ENCODE measurements at regions not wholly inside any gene's neighbourhood (a gene's known extent, or its start where the extent isn't known, plus 50 kb on each side); places are given as distances from the start of the nearest gene placed in this dataset.

DNA sequence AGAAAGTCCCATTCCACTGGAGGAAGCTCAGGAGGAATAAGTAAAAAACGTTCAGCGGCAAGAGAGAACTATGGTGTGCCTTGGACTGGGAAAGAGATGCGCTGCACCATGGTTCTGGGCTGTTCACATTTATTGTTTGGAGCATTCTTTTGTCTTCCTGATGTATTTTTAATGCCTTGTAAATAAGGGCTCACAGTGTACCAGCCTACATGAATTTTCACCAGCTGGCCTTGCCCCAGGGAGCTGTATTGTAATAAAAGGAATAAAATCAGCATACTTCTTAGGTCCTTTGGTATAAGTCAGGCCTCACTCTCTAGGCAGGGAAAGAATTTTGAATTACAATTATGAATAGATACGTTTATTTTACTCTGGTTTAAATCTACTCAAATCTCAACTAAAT lies 1249.6 kb downstream of the CNTNAP5 start (continued):
- TF ChIP-seq, protein P1, sequence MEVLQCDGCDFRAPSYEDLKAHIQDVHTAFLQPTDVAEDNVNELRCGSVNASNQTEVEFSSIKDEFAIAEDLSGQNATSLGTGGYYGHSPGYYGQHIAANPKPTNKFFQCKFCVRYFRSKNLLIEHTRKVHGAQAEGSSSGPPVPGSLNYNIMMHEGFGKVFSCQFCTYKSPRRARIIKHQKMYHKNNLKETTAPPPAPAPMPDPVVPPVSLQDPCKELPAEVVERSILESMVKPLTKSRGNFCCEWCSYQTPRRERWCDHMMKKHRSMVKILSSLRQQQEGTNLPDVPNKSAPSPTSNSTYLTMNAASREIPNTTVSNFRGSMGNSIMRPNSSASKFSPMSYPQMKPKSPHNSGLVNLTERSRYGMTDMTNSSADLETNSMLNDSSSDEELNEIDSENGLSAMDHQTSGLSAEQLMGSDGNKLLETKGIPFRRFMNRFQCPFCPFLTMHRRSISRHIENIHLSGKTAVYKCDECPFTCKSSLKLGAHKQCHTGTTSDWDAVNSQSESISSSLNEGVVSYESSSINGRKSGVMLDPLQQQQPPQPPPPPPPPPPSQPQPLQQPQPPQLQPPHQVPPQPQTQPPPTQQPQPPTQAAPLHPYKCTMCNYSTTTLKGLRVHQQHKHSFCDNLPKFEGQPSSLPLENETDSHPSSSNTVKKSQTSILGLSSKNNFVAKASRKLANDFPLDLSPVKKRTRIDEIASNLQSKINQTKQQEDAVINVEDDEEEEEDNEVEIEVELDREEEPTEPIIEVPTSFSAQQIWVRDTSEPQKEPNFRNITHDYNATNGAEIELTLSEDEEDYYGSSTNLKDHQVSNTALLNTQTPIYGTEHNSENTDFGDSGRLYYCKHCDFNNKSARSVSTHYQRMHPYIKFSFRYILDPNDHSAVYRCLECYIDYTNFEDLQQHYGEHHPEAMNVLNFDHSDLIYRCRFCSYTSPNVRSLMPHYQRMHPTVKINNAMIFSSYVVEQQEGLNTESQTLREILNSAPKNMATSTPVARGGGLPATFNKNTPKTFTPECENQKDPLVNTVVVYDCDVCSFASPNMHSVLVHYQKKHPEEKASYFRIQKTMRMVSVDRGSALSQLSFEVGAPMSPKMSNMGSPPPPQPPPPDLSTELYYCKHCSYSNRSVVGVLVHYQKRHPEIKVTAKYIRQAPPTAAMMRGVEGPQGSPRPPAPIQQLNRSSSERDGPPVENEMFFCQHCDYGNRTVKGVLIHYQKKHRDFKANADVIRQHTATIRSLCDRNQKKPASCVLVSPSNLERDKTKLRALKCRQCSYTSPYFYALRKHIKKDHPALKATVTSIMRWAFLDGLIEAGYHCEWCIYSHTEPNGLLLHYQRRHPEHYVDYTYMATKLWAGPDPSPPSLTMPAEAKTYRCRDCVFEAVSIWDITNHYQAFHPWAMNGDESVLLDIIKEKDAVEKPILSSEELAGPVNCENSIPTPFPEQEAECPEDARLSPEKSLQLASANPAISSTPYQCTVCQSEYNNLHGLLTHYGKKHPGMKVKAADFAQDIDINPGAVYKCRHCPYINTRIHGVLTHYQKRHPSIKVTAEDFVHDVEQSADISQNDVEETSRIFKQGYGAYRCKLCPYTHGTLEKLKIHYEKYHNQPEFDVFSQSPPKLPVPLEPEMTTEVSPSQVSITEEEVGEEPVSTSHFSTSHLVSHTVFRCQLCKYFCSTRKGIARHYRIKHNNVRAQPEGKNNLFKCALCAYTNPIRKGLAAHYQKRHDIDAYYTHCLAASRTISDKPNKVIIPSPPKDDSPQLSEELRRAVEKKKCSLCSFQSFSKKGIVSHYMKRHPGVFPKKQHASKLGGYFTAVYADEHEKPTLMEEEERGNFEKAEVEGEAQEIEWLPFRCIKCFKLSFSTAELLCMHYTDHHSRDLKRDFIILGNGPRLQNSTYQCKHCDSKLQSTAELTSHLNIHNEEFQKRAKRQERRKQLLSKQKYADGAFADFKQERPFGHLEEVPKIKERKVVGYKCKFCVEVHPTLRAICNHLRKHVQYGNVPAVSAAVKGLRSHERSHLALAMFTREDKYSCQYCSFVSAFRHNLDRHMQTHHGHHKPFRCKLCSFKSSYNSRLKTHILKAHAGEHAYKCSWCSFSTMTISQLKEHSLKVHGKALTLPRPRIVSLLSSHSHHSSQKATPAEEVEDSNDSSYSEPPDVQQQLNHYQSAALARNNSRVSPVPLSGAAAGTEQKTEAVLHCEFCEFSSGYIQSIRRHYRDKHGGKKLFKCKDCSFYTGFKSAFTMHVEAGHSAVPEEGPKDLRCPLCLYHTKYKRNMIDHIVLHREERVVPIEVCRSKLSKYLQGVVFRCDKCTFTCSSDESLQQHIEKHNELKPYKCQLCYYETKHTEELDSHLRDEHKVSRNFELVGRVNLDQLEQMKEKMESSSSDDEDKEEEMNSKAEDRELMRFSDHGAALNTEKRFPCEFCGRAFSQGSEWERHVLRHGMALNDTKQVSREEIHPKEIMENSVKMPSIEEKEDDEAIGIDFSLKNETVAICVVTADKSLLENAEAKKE (CRISPR knock-in tag; IDR thresholded peaks at IDR 0.05), result no peak
- TF ChIP-seq NANOG (IDR thresholded peaks at IDR 0.05; ENCODE audit: borderline replicate concordance) (no peak), EZH2phosphoT487 (IDR thresholded peaks at IDR 0.05; ENCODE audit: unreplicated experiment) (no peak), ZNF331 (CRISPR knock-in tag; IDR thresholded peaks at IDR 0.05; ENCODE audit: low read depth) (no peak), STAT1 (IDR thresholded peaks at IDR 0.05; ENCODE audit: unreplicated experiment) (no peak), JUNB (IDR thresholded peaks at IDR 0.05; ENCODE audit: unreplicated experiment) (no peak)

DNA sequence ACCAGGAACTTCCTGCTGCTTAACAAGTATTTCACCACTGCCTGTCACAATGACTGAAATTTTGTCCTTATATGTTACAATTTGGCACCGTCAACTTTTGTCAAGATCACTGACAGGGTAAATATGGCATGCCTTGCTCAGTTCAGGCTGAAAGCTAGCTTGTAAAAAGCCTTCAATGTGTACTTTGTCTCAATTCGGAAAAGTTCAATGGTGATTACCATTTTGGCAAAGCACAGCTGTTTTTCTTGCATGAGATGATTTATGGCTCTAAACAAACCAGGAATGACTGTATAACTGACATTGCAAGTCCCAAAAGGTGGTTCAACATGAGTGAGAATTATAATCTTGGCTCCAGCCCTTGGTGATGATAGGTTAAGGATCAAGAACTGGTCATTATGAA lies 1255.2 kb downstream of the CNTNAP5 start:
- no peak overlapping the region for H3K4me3 Mint-ChIP-seq
- TF ChIP-seq, protein P2, sequence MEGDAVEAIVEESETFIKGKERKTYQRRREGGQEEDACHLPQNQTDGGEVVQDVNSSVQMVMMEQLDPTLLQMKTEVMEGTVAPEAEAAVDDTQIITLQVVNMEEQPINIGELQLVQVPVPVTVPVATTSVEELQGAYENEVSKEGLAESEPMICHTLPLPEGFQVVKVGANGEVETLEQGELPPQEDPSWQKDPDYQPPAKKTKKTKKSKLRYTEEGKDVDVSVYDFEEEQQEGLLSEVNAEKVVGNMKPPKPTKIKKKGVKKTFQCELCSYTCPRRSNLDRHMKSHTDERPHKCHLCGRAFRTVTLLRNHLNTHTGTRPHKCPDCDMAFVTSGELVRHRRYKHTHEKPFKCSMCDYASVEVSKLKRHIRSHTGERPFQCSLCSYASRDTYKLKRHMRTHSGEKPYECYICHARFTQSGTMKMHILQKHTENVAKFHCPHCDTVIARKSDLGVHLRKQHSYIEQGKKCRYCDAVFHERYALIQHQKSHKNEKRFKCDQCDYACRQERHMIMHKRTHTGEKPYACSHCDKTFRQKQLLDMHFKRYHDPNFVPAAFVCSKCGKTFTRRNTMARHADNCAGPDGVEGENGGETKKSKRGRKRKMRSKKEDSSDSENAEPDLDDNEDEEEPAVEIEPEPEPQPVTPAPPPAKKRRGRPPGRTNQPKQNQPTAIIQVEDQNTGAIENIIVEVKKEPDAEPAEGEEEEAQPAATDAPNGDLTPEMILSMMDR (conservative IDR thresholded peaks at IDR 0.05; ENCODE audit: low read depth in 2 of 2), result no peak
- no peak for TF ChIP-seq EZH2 (IDR thresholded peaks at IDR 0.05; ENCODE audit: low read depth, unreplicated experiment)
- TF ChIP-seq, protein P3, sequence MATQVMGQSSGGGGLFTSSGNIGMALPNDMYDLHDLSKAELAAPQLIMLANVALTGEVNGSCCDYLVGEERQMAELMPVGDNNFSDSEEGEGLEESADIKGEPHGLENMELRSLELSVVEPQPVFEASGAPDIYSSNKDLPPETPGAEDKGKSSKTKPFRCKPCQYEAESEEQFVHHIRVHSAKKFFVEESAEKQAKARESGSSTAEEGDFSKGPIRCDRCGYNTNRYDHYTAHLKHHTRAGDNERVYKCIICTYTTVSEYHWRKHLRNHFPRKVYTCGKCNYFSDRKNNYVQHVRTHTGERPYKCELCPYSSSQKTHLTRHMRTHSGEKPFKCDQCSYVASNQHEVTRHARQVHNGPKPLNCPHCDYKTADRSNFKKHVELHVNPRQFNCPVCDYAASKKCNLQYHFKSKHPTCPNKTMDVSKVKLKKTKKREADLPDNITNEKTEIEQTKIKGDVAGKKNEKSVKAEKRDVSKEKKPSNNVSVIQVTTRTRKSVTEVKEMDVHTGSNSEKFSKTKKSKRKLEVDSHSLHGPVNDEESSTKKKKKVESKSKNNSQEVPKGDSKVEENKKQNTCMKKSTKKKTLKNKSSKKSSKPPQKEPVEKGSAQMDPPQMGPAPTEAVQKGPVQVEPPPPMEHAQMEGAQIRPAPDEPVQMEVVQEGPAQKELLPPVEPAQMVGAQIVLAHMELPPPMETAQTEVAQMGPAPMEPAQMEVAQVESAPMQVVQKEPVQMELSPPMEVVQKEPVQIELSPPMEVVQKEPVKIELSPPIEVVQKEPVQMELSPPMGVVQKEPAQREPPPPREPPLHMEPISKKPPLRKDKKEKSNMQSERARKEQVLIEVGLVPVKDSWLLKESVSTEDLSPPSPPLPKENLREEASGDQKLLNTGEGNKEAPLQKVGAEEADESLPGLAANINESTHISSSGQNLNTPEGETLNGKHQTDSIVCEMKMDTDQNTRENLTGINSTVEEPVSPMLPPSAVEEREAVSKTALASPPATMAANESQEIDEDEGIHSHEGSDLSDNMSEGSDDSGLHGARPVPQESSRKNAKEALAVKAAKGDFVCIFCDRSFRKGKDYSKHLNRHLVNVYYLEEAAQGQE (IDR thresholded peaks at IDR 0.05; ENCODE audit: unreplicated experiment), result no peak
- TF ChIP-seq ZNF114 (CRISPR knock-in tag; IDR thresholded peaks at IDR 0.05), result no peak
- TF ChIP-seq, protein P4, sequence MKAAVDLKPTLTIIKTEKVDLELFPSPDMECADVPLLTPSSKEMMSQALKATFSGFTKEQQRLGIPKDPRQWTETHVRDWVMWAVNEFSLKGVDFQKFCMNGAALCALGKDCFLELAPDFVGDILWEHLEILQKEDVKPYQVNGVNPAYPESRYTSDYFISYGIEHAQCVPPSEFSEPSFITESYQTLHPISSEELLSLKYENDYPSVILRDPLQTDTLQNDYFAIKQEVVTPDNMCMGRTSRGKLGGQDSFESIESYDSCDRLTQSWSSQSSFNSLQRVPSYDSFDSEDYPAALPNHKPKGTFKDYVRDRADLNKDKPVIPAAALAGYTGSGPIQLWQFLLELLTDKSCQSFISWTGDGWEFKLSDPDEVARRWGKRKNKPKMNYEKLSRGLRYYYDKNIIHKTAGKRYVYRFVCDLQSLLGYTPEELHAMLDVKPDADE (IDR thresholded peaks at IDR 0.05), result no peak
- no peak for TF ChIP-seq STAT1 (IDR thresholded peaks at IDR 0.05; ENCODE audit: unreplicated experiment)
- TF ChIP-seq NANOG (IDR thresholded peaks at IDR 0.05; ENCODE audit: borderline replicate concordance), result no peak

More for the DNA sequence above, 1255.2 kb downstream of the CNTNAP5 start:
- no peak overlapping the region for H3K27ac Mint-ChIP-seq
- H3K27me3 Mint-ChIP-seq (ENCODE audit: insufficient read depth, low read depth, poor library complexity), result no peaks in the 10 kb centered on the region
- DNase-seq (ENCODE audit: low spot score) (no peak), ATAC-seq (no peak)
- no peaks in the 10 kb centered on the region for H3K36me3 ChIP-seq (ENCODE audit: insufficient read depth)
- no peaks in the 10 kb centered on the region for H3K4me1 Mint-ChIP-seq
- no peak overlapping the region for H3K4me2 ChIP-seq
- no peaks in the 10 kb centered on the region for H3K79me2 ChIP-seq (replicated peaks; ENCODE audit: insufficient read depth)
- no peaks in the 10 kb centered on the region for H3K4me1 ChIP-seq (ENCODE audit: insufficient read depth)
- peaks cover 2% of the 10 kb centered on the region; the same call in 1 of the 3 replicates for H3K9me3 Mint-ChIP-seq
- no peaks in the 10 kb centered on the region for H3F3A ChIP-seq (replicated peaks; ENCODE audit: low read depth)
- H3K27me3 ChIP-seq (ENCODE audit: insufficient read depth), result no peaks in the 10 kb centered on the region
- H2AFZ ChIP-seq, result no peak overlapping the region
- peaks cover 2% of the 10 kb centered on the region; the same call in 1 of the 3 replicates for H3K36me3 Mint-ChIP-seq (ENCODE audit: low read depth)
- H3K27ac ChIP-seq (ENCODE audit: low read depth), result no peak overlapping the region
- H4K20me1 ChIP-seq (replicated peaks; ENCODE audit: insufficient read depth), result no peaks in the 10 kb centered on the region
- no peak overlapping the region for H3K4me3 ChIP-seq
- no peaks in the 10 kb centered on the region for H3K9me2 ChIP-seq (ENCODE audit: insufficient read depth)
